ENCODE measurements at regions not wholly inside any gene's neighbourhood (a gene's known extent, or its start where the extent isn't known, plus 50 kb on each side); places are given as distances from the start of the nearest gene placed in this dataset.

- Mint-ChIP-seq H3K4me3 (no peak overlapping the region), H3K36me3 (no peaks in the 10 kb centered on the region), H3K27ac (no peak overlapping the region), H3K27me3 (ENCODE audit: low read depth in 3 of 3) (peaks cover 6 to 8% (median 7%) of the 10 kb centered on the region in 3 donors), H3K9me3 (no peaks in the 10 kb centered on the region), H3K4me1 (no peaks in the 10 kb centered on the region)
- Histone ChIP-seq H3K4me3 (replicated peaks in 1 of 3; ENCODE audit: low read depth in 2 of 3, low read length in 3 of 3) (no peak overlapping the region), H2AFZ (ENCODE audit: insufficient read depth, low read depth, low read length, poor library complexity, severe bottlenecking) (no peak overlapping the region), H3K79me2 (ENCODE audit: insufficient read depth, low read length) (no peaks in the 10 kb centered on the region), H3K27me3 (ENCODE audit: control insufficient read depth in 2 of 2, insufficient read depth in 2 of 2, low read length in 2 of 2) (no peaks in the 10 kb centered on the region), H3K36me3 (replicated peaks in 1 of 2; ENCODE audit: control insufficient read depth in 1 of 2, insufficient read depth in 2 of 2, low read length in 2 of 2) (no peaks in the 10 kb centered on the region), H3K4me2 (replicated peaks; ENCODE audit: extremely low read depth, low read length, poor library complexity, severe bottlenecking) (no peak overlapping the region), H4K20me1 (ENCODE audit: insufficient read depth, low read length) (no peaks in the 10 kb centered on the region), H3K9me3 (replicated peaks in 1 of 2; ENCODE audit: control insufficient read depth in 1 of 2, insufficient read depth in 1 of 2, low read length in 2 of 2) (no peaks in the 10 kb centered on the region), H3K4me1 (ENCODE audit: control insufficient read depth in 1 of 2, insufficient read depth in 2 of 2, low read length in 2 of 2) (no peaks in the 10 kb centered on the region), H3K9ac (ENCODE audit: insufficient read depth, low read length, poor library complexity, severe bottlenecking) (peak overlapping the region; percentile 8), H3K27ac (ENCODE audit: low read depth in 1 of 2, low read length in 2 of 2) (no peak overlapping the region)
- 85% methylated on average over 5 of the region's 14 CpGs for WGBS (ENCODE audit: insufficient coverage)
- no peak for TF ChIP-seq CTCF (IDR thresholded peaks at IDR 0.05)
- intact Hi-C loops (cut with micrococcal nuclease): no loop called here
- no peak for DNase-seq
Observed at GRCh38 chr16:85202051-85202601, 89.9 kb upstream of the CIBAR2 start.

GRCh38 chr16:85202631-85203461 is 90.6 kb upstream of the CIBAR2 start:
- Histone ChIP-seq H3K9me3 (replicated peaks in 1 of 2; ENCODE audit: control insufficient read depth in 1 of 2, insufficient read depth in 1 of 2, low read length in 2 of 2) (peaks cover 0 to 3% of the 10 kb centered on the region in 2 donors), H3K9ac (ENCODE audit: insufficient read depth, low read length, poor library complexity, severe bottlenecking) (no peak overlapping the region), H3K4me2 (replicated peaks; ENCODE audit: extremely low read depth, low read length, poor library complexity, severe bottlenecking) (no peak overlapping the region), H3K4me3 (replicated peaks in 1 of 3; ENCODE audit: low read depth in 2 of 3, low read length in 3 of 3) (no peak overlapping the region), H3K27ac (ENCODE audit: low read depth in 1 of 2, low read length in 2 of 2) (no peak overlapping the region), H4K20me1 (ENCODE audit: insufficient read depth, low read length) (no peaks in the 10 kb centered on the region), H3K36me3 (replicated peaks in 1 of 2; ENCODE audit: control insufficient read depth in 1 of 2, insufficient read depth in 2 of 2, low read length in 2 of 2) (no peaks in the 10 kb centered on the region), H2AFZ (ENCODE audit: insufficient read depth, low read depth, low read length, poor library complexity, severe bottlenecking) (no peak overlapping the region), H3K4me1 (ENCODE audit: control insufficient read depth in 1 of 2, insufficient read depth in 2 of 2, low read length in 2 of 2) (no peaks in the 10 kb centered on the region), H3K27me3 (ENCODE audit: control insufficient read depth in 2 of 2, insufficient read depth in 2 of 2, low read length in 2 of 2) (no peaks in the 10 kb centered on the region), H3K79me2 (ENCODE audit: insufficient read depth, low read length) (no peaks in the 10 kb centered on the region)
- peaks cover 0 to 3% (median 0%) of the 10 kb centered on the region in 7 donors for H3K9me3 Mint-ChIP-seq
- WGBS (ENCODE audit: insufficient coverage): 91% methylated on average over 17 of the region's 21 CpGs
- H3K4me1 Mint-ChIP-seq: no peaks in the 10 kb centered on the region
- no peak overlapping the region for H3K27ac Mint-ChIP-seq
- intact Hi-C loops (cut with micrococcal nuclease): no loop called here
- no peaks in the 10 kb centered on the region for H3K36me3 Mint-ChIP-seq
- H3K4me3 Mint-ChIP-seq: no peak overlapping the region
- no peak for TF ChIP-seq CTCF (IDR thresholded peaks at IDR 0.05)
- peaks cover 6 to 11% (median 7%) of the 10 kb centered on the region in 3 donors for H3K27me3 Mint-ChIP-seq (ENCODE audit: low read depth in 3 of 3)
- no peak for DNase-seq

All from CD14-positive monocyte (primary cell).